ENCODE measurements at regions not wholly inside any gene's neighbourhood (a gene's known extent, or its start where the extent isn't known, plus 50 kb on each side); places are given as distances from the start of the nearest gene placed in this dataset.

GRCh38 chr2:123128951-123129350 lies 896.1 kb upstream of the CNTNAP5 start:
- no peak for TF ChIP-seq TAF1 (IDR thresholded peaks at IDR 0.05; ENCODE audit: borderline replicate concordance, insufficient read depth, low read length)
- TF ChIP-seq POLR2AphosphoS5 (IDR thresholded peaks at IDR 0.05; ENCODE audit: low read depth, low read length), result no peak

Data from PFSK-1 (cell line).